ENCODE measurements at regions not wholly inside any gene's neighbourhood (a gene's known extent, or its start where the extent isn't known, plus 50 kb on each side); places are given as distances from the start of the nearest gene placed in this dataset.

DNA sequence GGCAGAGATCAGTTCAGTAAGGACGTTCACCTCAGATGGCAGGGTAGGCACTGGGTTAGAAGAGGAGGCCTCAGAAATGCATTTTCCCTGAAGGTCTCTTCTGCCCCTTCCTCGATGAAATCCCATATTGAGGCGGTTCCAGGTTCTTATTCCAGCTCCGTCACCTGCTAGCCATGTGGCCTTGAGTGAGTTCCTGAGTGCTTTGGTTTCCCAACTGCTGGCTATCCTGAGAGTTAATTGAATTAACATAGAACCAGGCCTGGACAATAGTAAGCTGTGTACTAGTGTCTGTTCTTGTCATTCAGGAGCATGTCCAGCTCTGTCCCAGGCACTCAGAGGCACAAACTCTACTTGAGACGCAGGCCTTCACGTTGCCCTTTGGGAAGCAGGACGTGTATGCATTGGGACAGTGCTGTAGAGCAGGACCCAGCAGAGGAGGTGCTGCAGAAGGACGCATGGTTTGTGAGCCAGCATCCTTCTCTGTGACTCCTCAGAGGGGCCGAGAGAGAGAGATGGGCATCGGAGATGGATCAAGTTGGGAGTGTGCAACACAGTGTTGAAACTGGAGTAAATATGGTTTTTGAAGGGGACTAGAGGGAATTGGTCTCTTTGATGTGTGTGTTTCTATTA lies 114.2 kb downstream of the ASB7 start:
- TF ChIP-seq, protein P1, sequence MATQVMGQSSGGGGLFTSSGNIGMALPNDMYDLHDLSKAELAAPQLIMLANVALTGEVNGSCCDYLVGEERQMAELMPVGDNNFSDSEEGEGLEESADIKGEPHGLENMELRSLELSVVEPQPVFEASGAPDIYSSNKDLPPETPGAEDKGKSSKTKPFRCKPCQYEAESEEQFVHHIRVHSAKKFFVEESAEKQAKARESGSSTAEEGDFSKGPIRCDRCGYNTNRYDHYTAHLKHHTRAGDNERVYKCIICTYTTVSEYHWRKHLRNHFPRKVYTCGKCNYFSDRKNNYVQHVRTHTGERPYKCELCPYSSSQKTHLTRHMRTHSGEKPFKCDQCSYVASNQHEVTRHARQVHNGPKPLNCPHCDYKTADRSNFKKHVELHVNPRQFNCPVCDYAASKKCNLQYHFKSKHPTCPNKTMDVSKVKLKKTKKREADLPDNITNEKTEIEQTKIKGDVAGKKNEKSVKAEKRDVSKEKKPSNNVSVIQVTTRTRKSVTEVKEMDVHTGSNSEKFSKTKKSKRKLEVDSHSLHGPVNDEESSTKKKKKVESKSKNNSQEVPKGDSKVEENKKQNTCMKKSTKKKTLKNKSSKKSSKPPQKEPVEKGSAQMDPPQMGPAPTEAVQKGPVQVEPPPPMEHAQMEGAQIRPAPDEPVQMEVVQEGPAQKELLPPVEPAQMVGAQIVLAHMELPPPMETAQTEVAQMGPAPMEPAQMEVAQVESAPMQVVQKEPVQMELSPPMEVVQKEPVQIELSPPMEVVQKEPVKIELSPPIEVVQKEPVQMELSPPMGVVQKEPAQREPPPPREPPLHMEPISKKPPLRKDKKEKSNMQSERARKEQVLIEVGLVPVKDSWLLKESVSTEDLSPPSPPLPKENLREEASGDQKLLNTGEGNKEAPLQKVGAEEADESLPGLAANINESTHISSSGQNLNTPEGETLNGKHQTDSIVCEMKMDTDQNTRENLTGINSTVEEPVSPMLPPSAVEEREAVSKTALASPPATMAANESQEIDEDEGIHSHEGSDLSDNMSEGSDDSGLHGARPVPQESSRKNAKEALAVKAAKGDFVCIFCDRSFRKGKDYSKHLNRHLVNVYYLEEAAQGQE (IDR thresholded peaks at IDR 0.05; ENCODE audit: insufficient read depth in 1 of 2, low read depth in 2 of 2, low read length in 2 of 2) = no peak
- no peak for TF ChIP-seq FOXP2 (optimal IDR thresholded peaks at IDR 0.05; ENCODE audit: borderline replicate concordance, extremely low read depth, extremely low read length, insufficient read depth)
- no peak for TF ChIP-seq POLR2AphosphoS5 (IDR thresholded peaks at IDR 0.05; ENCODE audit: low read depth, low read length)
